Fibroblast of gingiva (primary cell): ENCODE measurements at regions not wholly inside any gene's neighbourhood (a gene's known extent, or its start where the extent isn't known, plus 50 kb on each side); places are given as distances from the start of the nearest gene placed in this dataset.
"Not testable (repeated sequence)": the region's sequence is repeated elsewhere in the genome, so short reads cannot be mapped to it uniquely, and the experiment has no call there.

Experiments
- DNase-seq: peaks from one replicate; pipeline ENCODE4 v3.0.0-alpha.2; 2011; ENCODE audit warnings: low read depth

DNA sequence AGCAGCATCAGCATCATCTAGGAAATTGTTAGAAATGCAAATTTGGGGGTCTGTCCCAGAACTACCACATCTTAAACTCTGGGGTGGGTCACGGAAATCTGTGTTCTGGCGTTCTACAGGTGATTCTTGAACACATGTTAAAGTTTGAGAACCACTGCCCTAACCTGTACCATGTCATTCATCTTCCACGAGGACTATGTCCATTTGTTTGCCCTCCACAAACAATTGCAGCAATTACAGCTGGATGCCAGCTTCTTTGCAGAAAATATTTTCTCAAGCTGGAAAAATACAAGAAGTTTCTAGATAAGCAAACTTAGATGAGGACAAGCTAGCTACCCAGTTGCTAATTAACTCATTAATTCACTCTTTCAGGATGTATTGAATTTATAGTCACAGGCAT is 54.1 kb downstream of the MAFB start:
- DNase-seq = no peak

DNA sequence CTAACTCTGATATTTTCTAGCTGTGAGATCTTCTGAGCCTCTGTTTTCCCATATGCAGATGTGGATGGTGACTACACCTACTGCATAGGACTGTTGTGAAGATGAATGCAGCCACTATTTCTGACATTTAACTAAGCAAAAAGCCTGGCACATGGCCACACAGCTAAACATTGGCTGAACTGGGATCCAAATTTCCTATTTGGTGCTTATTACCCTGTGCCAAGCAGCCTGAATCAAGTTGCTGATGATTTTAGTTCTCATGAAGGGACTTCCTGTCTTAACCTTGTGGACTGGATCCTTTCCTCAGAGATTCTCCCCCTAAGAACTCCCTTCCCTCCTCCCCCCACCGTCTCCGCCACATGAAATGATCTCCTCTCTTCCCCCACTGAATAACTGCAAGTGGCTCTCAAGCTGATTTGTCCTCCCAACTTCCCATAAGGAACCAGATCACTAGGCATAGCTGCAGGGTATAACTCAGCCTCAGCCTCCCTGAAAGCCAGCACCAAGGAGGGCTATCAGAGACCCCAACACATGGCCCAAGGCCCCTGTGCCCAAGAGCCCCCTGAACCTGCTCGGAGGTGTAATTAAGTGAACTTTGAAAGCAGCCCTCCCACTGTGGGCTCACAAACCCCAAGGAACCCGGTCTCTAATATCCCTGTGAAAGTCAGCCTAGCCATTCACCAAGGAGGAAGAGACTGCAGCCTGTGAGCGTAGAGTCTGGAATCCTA is 55.7 kb downstream of the MAFB start:
- no peak for DNase-seq

- DNase-seq = no peak
These were observed 56.6 kb downstream of the MAFB start for GRCh38 chr20:40632346-40632976.

DNA sequence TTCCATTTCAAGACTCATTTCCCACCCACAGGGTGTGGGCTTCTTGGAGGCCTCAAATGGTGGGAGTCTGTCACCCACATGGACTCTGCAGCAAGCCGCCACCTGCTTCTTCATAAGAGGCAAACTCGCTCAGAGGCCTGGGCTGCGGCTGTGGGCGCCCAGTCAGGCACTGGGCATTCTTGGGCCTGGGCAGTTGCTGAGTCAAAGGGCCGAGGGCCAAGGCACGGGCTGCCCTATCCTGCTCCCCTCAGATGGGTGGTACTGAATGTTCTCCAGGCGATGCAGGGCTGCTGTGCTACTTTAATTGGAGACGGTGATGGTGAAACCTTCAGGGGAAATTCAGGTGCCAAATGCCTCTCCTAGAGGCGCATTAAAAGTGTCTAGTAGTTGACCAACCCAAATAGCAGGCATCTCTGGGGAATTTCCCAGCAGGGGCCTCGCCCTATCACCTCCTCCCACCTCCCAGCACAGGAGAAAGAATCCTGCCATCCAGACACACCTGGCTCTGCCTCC is 57.9 kb downstream of the MAFB start:
- no peak for DNase-seq

GRCh38 chr20:40630713-40631112 is 58.3 kb downstream of the MAFB start:
- DNase-seq = no peak

- DNase-seq = no peak
These were observed 58.9 kb downstream of the MAFB start for GRCh38 chr20:40630099-40630498.

GRCh38 chr20:40628877-40629276 is 60.2 kb downstream of the MAFB start:
- DNase-seq = no peak

DNA sequence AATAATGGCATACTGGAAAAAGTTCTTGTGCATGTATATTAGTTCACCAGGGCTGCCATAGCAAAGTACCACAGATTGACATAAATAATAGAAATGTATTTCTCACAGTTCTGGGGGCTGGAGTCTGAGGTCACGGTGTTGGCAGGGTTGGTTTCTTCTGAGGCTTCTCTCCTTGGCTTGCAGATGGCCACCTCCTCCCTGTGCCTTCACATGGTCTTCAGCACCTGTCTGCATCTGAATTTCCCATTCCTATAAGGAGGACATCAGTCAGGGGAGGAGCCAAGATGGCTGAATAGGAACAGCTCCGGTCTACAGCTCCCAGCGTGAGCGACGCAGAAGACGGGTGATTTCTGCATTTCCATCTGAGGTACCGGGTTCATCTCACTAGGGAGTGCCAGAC is 70.0 kb downstream of the MAFB start:
- DNase-seq = not testable (repeated sequence)

- no peak for DNase-seq
These were observed 71.4 kb downstream of the MAFB start for GRCh38 chr20:40617594-40617993.

GRCh38 chr20:40612837-40613236 is 76.2 kb downstream of the MAFB start:
- no peak for DNase-seq

GRCh38 chr20:40612247-40612646 is 76.8 kb downstream of the MAFB start:
- DNase-seq = no peak

DNA sequence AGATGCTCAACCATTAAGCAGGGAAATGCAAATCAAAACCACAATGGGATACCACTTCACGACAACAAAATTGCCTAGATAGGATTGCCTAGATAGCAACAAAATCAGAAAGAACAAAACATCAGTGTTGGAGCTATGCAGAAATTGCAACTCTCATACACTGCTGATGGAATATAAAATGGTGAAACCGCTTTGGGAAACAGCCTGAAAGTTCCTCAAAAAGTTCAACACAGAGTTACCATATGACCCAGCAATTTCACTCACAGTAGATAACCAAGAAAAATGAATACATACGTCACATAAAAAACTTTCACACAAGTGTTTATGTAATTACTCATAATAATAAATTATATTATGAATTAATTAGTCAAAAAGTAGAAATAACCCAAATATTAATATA is 78.3 kb downstream of the MAFB start:
- no peak for DNase-seq

DNA sequence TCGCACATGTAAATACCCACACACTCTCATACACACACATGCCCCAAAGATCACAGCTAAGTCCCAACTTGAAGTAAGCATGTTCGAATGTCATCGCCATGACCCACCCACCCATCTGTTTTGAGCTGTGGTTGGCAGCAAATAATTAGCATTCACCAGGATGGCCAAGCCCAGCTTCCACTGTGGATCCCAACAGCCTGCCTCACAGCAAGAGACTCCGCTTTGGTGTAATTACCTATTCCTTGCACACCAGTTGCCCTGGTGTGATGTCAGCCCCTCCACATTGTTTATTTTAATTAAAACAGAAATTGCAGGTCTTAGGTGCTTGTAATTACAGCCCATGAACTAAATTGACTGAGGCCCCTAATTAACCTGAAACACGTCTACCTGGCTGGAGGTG is 81.1 kb downstream of the MAFB start:
- no peak for DNase-seq

- no peak for DNase-seq
These were observed 82.4 kb downstream of the MAFB start for GRCh38 chr20:40606660-40607059.

DNA sequence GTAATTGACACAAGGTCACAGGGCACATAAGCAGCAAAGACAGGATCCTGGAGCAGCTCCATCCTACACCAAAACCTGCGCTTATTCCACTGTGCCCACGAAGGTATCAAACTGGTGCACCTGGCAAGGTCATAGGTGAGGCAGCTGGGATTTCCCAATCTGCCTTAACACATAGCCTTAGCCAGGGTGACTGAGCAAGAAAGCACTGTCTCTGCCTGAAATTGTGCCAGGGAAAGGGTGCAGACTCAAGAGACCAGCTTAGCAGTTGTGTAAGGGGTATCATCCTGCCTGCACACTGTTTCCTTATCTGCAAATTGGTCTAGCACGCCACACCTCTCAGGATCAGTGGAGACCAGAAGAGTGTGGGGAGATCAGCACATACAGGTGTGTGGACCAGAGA is 82.8 kb downstream of the MAFB start:
- no peak for DNase-seq

GRCh38 chr20:40604416-40604815 is 84.6 kb downstream of the MAFB start:
- DNase-seq = no peak

- no peak for DNase-seq
These were observed 85.9 kb downstream of the MAFB start for GRCh38 chr20:40603057-40603651.

DNA sequence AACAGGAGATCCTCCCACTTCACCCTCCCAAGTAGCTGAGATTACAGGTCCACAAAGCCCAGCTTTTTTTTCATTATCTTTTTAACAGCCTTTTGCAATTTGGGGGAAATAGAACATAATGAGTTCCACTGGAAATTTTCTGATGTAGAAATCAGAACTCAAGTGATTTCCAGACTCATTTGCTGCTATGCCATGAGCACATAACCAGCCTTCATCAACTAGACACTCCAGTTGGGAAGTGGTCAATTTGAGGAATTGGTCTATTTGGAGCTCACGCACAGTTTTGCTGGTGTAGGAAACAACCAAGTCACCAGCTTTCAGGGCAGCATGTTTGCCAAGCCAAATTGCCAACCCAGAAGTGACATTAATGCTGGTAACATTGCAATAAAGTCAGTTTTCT is 86.7 kb downstream of the MAFB start:
- no peak for DNase-seq

GRCh38 chr20:40600441-40601219 is 88.4 kb downstream of the MAFB start:
- no peak for DNase-seq

DNA sequence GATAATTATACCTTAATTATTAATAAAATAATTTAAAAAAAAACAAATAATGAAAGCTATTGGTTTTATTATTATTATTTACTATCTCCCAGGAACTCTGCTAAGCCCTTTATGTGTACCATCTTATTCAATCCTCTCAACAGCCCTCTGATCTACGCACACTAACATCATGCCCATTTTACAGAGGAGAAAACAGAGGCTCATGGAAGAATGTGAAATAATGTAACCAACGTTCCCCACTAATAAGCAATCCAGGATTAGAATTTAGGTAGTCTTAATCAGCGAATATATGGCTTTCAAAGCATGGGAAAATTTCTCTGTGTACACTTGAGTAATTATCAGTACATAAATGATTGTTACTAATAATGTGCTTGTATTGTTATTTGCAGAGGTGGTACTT is 89.0 kb downstream of the MAFB start:
- no peak for DNase-seq

DNA sequence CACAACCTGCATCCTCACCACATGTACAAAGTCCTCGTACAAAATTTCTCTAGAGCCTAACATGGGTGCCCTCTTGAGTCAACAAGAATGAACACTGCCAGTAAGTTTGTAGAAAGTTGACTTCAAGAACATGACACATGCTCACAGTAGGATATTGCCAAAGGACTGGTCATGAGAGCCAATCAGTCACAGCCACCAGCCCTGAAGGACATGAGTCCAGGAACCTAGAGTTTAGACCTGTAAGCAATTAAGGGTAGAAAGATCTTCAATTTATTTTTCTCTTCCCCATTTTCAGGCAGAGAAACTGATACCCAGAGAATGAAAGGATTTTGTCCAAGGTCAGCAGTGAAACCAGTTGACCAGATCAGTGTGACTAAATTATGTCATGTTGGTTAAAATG is 96.1 kb downstream of the MAFB start:
- no peak for DNase-seq

DNA sequence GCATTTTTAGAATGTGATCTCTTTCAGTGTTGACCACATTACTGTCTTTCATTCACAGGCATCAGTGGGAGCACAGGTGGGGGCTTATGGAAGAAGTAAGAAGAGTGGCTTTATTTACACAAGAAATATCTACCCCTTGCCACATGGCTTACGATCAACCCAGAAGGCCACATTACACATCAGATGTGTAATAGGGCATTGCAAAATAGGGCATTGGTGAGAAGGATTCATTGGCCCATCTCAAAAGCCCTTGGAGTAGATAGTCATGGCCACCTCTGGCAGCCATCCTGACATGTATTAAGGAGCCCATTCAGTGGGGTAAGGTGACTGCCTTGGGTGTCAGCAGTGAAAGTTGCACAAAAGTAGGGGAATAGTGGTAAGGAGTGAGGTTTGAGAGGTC is 97.5 kb downstream of the MAFB start:
- no peak for DNase-seq

DNA sequence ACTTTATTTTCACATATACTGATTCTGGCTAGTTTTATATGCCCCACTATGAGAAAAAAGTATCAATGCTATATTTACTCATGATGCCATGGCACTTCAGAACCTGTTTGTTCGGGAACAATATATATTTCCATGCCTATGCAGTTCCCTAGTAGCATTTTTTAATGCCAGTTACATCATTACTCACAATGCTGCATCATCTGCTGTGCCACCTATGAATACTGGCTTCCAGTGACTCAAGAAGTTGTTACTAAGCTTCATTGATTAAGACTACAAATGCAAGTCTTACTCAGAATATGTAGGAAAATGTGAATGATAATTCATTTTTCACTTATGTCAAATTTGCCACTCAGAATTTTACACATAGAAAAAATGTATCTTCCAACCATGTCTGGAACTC is 97.9 kb downstream of the MAFB start:
- DNase-seq = no peak
